SK-N-SH (cell line): ENCODE measurements at regions not wholly inside any gene's neighbourhood (a gene's known extent, or its start where the extent isn't known, plus 50 kb on each side); places are given as distances from the start of the nearest gene placed in this dataset.

Source experiments
- CTCF ChIA-PET: fragments of 300-600, 350-600 bp; formaldehyde crosslinking; extraction: SDS; loops from one replicate; lab custom pipeline; 2021; lab: Yijun Ruan, JAX
- POLR2A ChIA-PET: fragments of 350-600 bp; sonication (Branson Sonifier 250); formaldehyde crosslinking; extraction: SDS; loops from one replicate; lab custom pipeline; 2020; ENCODE audit warnings: antibody characterized with exemption, inconsistent platforms; lab: Yijun Ruan, JAX
- DNase-seq: peaks from one replicate; pipeline ENCODE4 v3.0.0; 2012
- H2AFZ ChIP-seq: fragments of 200-600 bp; sonication (generic); 2 replicates; pipeline ENCODE4 v1.8.1; 2016; ENCODE audit warnings: antibody characterized with exemption, mild to moderate bottlenecking, low read depth
- H3F3A ChIP-seq: fragments of 200-600 bp; sonication (generic); replicated peaks from 2 replicates; pipeline ENCODE3; 2016; ENCODE audit warnings: antibody characterized with exemption, mild to moderate bottlenecking; ENCODE audit not compliant: insufficient read depth
- H3K27ac ChIP-seq, 2 experiments: fragments of 200-500 bp in 1 of 2; fragments of 200-600 bp in 1 of 2; sonication (Bioruptor generic) in 1 of 2; sonication (generic), shearing (Covaris generic) in 1 of 2; 2 replicates each; pipeline versions ENCODE4 v1.5.1 to v1.6.1; 2014 to 2016; ENCODE audit warnings: low read depth in 2 of 2, inconsistent platforms in 1 of 2, low read length in 1 of 2, mild to moderate bottlenecking in 1 of 2, mixed read lengths in 1 of 2
- H3K27me3 ChIP-seq: fragments of 200-600 bp; sonication (generic), shearing (Covaris generic); 2 replicates; pipeline ENCODE4 v1.6.1; 2016; ENCODE audit warnings: mixed run types; ENCODE audit not compliant: insufficient read depth
- H3K36me3 ChIP-seq, 2 experiments: fragments of 200-500 bp in 1 of 2; fragments of 200-600 bp in 1 of 2; sonication (Bioruptor generic) in 1 of 2; sonication (generic) in 1 of 2; replicated peaks in 1 of 2; 2 replicates each; pipeline versions ENCODE3 to v1.5.1; 2014 to 2016; ENCODE audit warnings: low read length in 1 of 2, mild to moderate bottlenecking in 1 of 2; ENCODE audit not compliant: insufficient read depth in 2 of 2, control insufficient read depth in 1 of 2
- H3K4me1 ChIP-seq, 2 experiments: fragments of 200-500 bp in 1 of 2; fragments of 200-600 bp in 1 of 2; sonication (Bioruptor generic) in 1 of 2; sonication (generic), shearing (Covaris generic) in 1 of 2; 2 replicates each; pipeline versions ENCODE4 v1.5.1 to v1.6.1; 2014 to 2016; ENCODE audit warnings: low read depth in 1 of 2, low read length in 1 of 2, mixed run types in 1 of 2; ENCODE audit not compliant: insufficient read depth in 2 of 2, control insufficient read depth in 1 of 2
- H3K4me2 ChIP-seq: fragments of 200-600 bp; sonication (generic), shearing (Covaris generic); 2 replicates; pipeline ENCODE4 v1.6.1; 2017; ENCODE audit warnings: mixed run types
- H3K4me3 ChIP-seq, 2 experiments: fragments of 200-500 bp in 1 of 2; fragments of 200-600 bp in 1 of 2; sonication (Bioruptor generic) in 1 of 2; sonication (generic), shearing (Covaris generic) in 1 of 2; 2 replicates each; pipeline versions ENCODE4 v1.5.1 to v1.8.1; 2014 to 2016; ENCODE audit warnings: low read depth in 2 of 2, inconsistent platforms in 1 of 2, low read length in 1 of 2, mild to moderate bottlenecking in 1 of 2, mixed read lengths in 1 of 2, moderate library complexity in 1 of 2
- H3K79me2 ChIP-seq: fragments of 200-600 bp; sonication (generic); 2 replicates; pipeline ENCODE4 v1.8.1; 2017; ENCODE audit warnings: mild to moderate bottlenecking; ENCODE audit not compliant: insufficient read depth
- H3K9ac ChIP-seq: fragments of 200-600 bp; sonication (generic); 2 replicates; pipeline ENCODE4 v1.6.1; 2017; ENCODE audit warnings: mixed run types
- H3K9me2 ChIP-seq: fragments of 200-600 bp; sonication (generic); 2 replicates; pipeline ENCODE4 v1.6.1; 2017; ENCODE audit warnings: mixed run types
- H3K9me3 ChIP-seq: fragments of 200-600 bp; sonication (generic); 2 replicates; pipeline ENCODE4 v1.6.1; 2017; ENCODE audit warnings: mixed run types, mild to moderate bottlenecking, moderate library complexity
- H4K20me1 ChIP-seq: fragments of 200-600 bp; sonication (generic); 2 replicates; pipeline ENCODE4 v1.6.1; 2017; ENCODE audit warnings: mild to moderate bottlenecking, mixed run types; ENCODE audit not compliant: insufficient read depth
- CHD2 ChIP-seq: fragments of 150-350 bp; IDR thresholded peaks from 2 replicates; pipeline ENCODE4 v1.6.1; 2018; ENCODE audit warnings: low read length; ENCODE audit not compliant: partially characterized antibody
- ELF1 ChIP-seq: IDR thresholded peaks from 2 replicates; pipeline ENCODE4 v1.4.0; 2012
- EP300 ChIP-seq, 2 experiments: IDR thresholded peaks; 2 replicates each; pipeline versions ENCODE4 v1.4.0 to v1.6.1; 2012; ENCODE audit warnings: borderline replicate concordance in 1 of 2, low read depth in 1 of 2, low read length in 1 of 2
- FOSL2 ChIP-seq: IDR thresholded peaks from 2 replicates; pipeline ENCODE4 v1.4.0; 2012; ENCODE audit warnings: low read depth, mild to moderate bottlenecking, moderate library complexity, borderline replicate concordance
- FOXJ3 ChIP-seq: sonication (generic); formaldehyde crosslinking; IDR thresholded peaks from 2 replicates; pipeline ENCODE4 v1.5.1; 2020; ENCODE audit warnings: mild to moderate bottlenecking, missing genetic modification reagents
- FOXM1 ChIP-seq: IDR thresholded peaks from 2 replicates; pipeline ENCODE4 v1.4.0; 2012; ENCODE audit warnings: low read depth, mild to moderate bottlenecking
- GABPA ChIP-seq: IDR thresholded peaks from 2 replicates; pipeline ENCODE4 v1.4.0; 2012; ENCODE audit warnings: low read depth, mild to moderate bottlenecking
- IRF3 ChIP-seq: fragments of 150-350 bp; IDR thresholded peaks from 2 replicates; pipeline ENCODE4 v1.6.1; 2016; ENCODE audit warnings: mild to moderate bottlenecking, low read depth, low read length
- MAX ChIP-seq: IDR thresholded peaks from 2 replicates; pipeline ENCODE4 v1.4.0; 2012; ENCODE audit warnings: low read depth
- MEF2A ChIP-seq: IDR thresholded peaks from 2 replicates; pipeline ENCODE4 v1.4.0; 2012; ENCODE audit warnings: low read depth, borderline replicate concordance
- MXI1 ChIP-seq: IDR thresholded peaks from 2 replicates; pipeline ENCODE4 v1.6.1; 2012; ENCODE audit warnings: mild to moderate bottlenecking, low read depth, low read length, improper control_type of control experiment
- NFIC ChIP-seq: IDR thresholded peaks from 2 replicates; pipeline ENCODE4 v1.4.0; 2012; ENCODE audit warnings: borderline replicate concordance
- NRF1 ChIP-seq: IDR thresholded peaks from 2 replicates; pipeline ENCODE4 v1.6.1; 2012; ENCODE audit warnings: low read depth, mild to moderate bottlenecking, low read length
- PBX3 ChIP-seq: IDR thresholded peaks from 2 replicates; pipeline ENCODE4; 2012
- POLR2AphosphoS5 ChIP-seq: IDR thresholded peaks from 2 replicates; pipeline ENCODE4 v1.6.1; 2012; ENCODE audit warnings: low read depth, low read length
- RAD21 ChIP-seq: IDR thresholded peaks from 2 replicates; pipeline ENCODE4 v1.6.1; 2012; ENCODE audit warnings: mild to moderate bottlenecking, low read length
- RCOR1 ChIP-seq: fragments of 150-350 bp; IDR thresholded peaks from 2 replicates; pipeline ENCODE4 v1.6.1; 2017; ENCODE audit warnings: antibody characterized with exemption, low read length
- REST ChIP-seq: IDR thresholded peaks from 2 replicates; pipeline ENCODE4 v1.6.1; 2012; ENCODE audit warnings: mild to moderate bottlenecking, low read depth, low read length, moderate library complexity
- RXRA ChIP-seq: IDR thresholded peaks from 2 replicates; pipeline ENCODE4 v1.4.0; 2012; ENCODE audit warnings: low read depth, mild to moderate bottlenecking, borderline replicate concordance
- TAF1 ChIP-seq: IDR thresholded peaks from 2 replicates; pipeline ENCODE4 v1.6.1; 2012; ENCODE audit warnings: low read depth, mild to moderate bottlenecking, low read length, moderate library complexity, borderline replicate concordance
- TCF12 ChIP-seq: IDR thresholded peaks from 2 replicates; pipeline ENCODE4 v1.4.0; 2012
- TEAD4 ChIP-seq: IDR thresholded peaks from 2 replicates; pipeline ENCODE4 v1.4.0; 2012; ENCODE audit warnings: mild to moderate bottlenecking, borderline replicate concordance; ENCODE audit not compliant: insufficient read depth
- WGBS: methylation state at CpG from one replicate; pipeline ENCODE4 v1.1.6; 2017; ENCODE audit warnings: low lambda C conversion rate; 5-methylcytosine and 5-hydroxymethylcytosine counted together

GRCh38 chr11:10993186-10993585 is 135.3 kb upstream of the ZBED5 start:
- H3K4me2 ChIP-seq, result no peak overlapping the region
- DNase-seq, result no peak
- no peaks in the 10 kb centered on the region for H3K9me2 ChIP-seq
- no peak overlapping the region for H3K27ac ChIP-seq
- ChIA-PET POLR2A (no interaction called here), CTCF (no interaction called here)
- no peaks in the 10 kb centered on the region for H3K27me3 ChIP-seq
- H4K20me1 ChIP-seq, result no peaks in the 10 kb centered on the region
- H3K79me2 ChIP-seq, result no peaks in the 10 kb centered on the region
- H3K4me1 ChIP-seq, result no peaks in the 10 kb centered on the region
- WGBS, result 15% methylated on average over 2 of the region's 3 CpGs
- TF ChIP-seq EP300 (IDR thresholded peaks at IDR 0.05; ENCODE audit: borderline replicate concordance in 1 of 2, low read depth in 1 of 2, low read length in 1 of 2) (no peak), MXI1 (no peak), MAX (no peak), RXRA (no peak), RCOR1 (no peak)
- no peak overlapping the region for H2AFZ ChIP-seq
- H3F3A ChIP-seq, result no peaks in the 10 kb centered on the region
- no peak overlapping the region for H3K9ac ChIP-seq
- H3K4me3 ChIP-seq, result no peak overlapping the region
- H3K9me3 ChIP-seq, result 0 out of 2 replicates have a peak, but pooled peaks cover 6% of the 10 kb centered on the region
- no peaks in the 10 kb centered on the region for H3K36me3 ChIP-seq

- no peaks in the 10 kb centered on the region for H3K27me3 ChIP-seq
- peaks cover 0 to 3% of the 10 kb centered on the region in 2 experiments; a peak in 2 of 4 replicates for H3K4me1 ChIP-seq
- no peaks in the 10 kb centered on the region for H3F3A ChIP-seq
- H3K27ac ChIP-seq, result no peak overlapping the region
- no peaks in the 10 kb centered on the region for H3K9me2 ChIP-seq
- POLR2A ChIA-PET, result no interaction called here
- H3K4me3 ChIP-seq, result no peak overlapping the region
- no peaks in the 10 kb centered on the region for H3K79me2 ChIP-seq
- TF ChIP-seq FOXJ3 (CRISPR knock-in tag) (no peak), MEF2A (no peak), RCOR1 (no peak), NRF1 (no peak), ELF1 (no peak), NFIC (no peak), REST (no peak), MXI1 (no peak), GABPA (no peak), FOSL2 (no peak), EP300 (IDR thresholded peaks at IDR 0.05; ENCODE audit: borderline replicate concordance in 1 of 2, low read depth in 1 of 2, low read length in 1 of 2) (no peak), RAD21 (no peak), IRF3 (no peak), PBX3 (no peak), TEAD4 (no peak), POLR2AphosphoS5 (no peak), FOXM1 (no peak), TCF12 (no peak), TAF1 (no peak), CHD2 (no peak)
- 0 out of 2 replicates have a peak, but pooled peaks cover 6% of the 10 kb centered on the region for H3K9me3 ChIP-seq
- H3K9ac ChIP-seq, result no peak overlapping the region
- no peak overlapping the region for H2AFZ ChIP-seq
- no peaks in the 10 kb centered on the region for H3K36me3 ChIP-seq
- no peak overlapping the region for H3K4me2 ChIP-seq
- 39% methylated on average over 4 of the region's 4 CpGs for WGBS
- CTCF ChIA-PET, result no interaction called here
- no peaks in the 10 kb centered on the region for H4K20me1 ChIP-seq
- no peak for DNase-seq
Observed at GRCh38 chr11:10991393-10991792, 133.5 kb upstream of the ZBED5 start.
